Spleen (tissue), 11 donors: ENCODE measurements at regions not wholly inside any gene's neighbourhood (a gene's known extent, or its start where the extent isn't known, plus 50 kb on each side); places are given as distances from the start of the nearest gene placed in this dataset.

Experiments
- DNase-seq: peaks from one replicate; pipeline ENCODE4 v3.0.0-alpha.2; 2020
- H3K27ac ChIP-seq, 8 donors: fragments of 200-600 bp; sonication (generic) in 7 of 8; 1 replicate in 4 of 8; 2 replicates in 4 of 8; pipeline versions ENCODE4 v1.5.0 to v1.8.0; 2016 to 2021; ENCODE audit warnings: inconsistent platforms in 4 of 8, mild to moderate bottlenecking in 4 of 8, moderate library complexity in 1 of 8
- H3K27me3 ChIP-seq, 7 donors: fragments of 200-600 bp; sonication (generic) in 6 of 7; replicated peaks in 1 of 7; 1 replicate in 4 of 7; 2 replicates in 3 of 7; pipeline versions ENCODE4 v1.5.0 to v1.8.0; 2016 to 2021; ENCODE audit warnings: inconsistent platforms in 3 of 7, mild to moderate bottlenecking in 1 of 7
- H3K36me3 ChIP-seq, 6 donors: fragments of 200-600 bp; sonication (generic) in 5 of 6; 1 replicate in 4 of 6; 2 replicates in 2 of 6; pipeline versions ENCODE4 v1.5.0 to v1.8.0; 2016 to 2021; ENCODE audit warnings: inconsistent platforms in 2 of 6
- H3K4me1 ChIP-seq, 6 donors: fragments of 200-600 bp; sonication (generic) in 5 of 6; 1 replicate in 3 of 6; 2 replicates in 3 of 6; pipeline versions ENCODE4 v1.5.0 to v1.8.0; 2016 to 2021; ENCODE audit warnings: inconsistent platforms in 3 of 6
- H3K4me3 ChIP-seq, 8 donors: fragments of 200-600 bp; sonication (generic) in 7 of 8; 1 replicate in 4 of 8; 2 replicates in 4 of 8; pipeline versions ENCODE4 v1.5.0 to v1.8.0; 2016 to 2021; ENCODE audit warnings: inconsistent platforms in 4 of 8, mild to moderate bottlenecking in 4 of 8, moderate library complexity in 2 of 8
- H3K9me3 ChIP-seq, 8 donors: fragments of 200-600 bp; sonication (generic) in 7 of 8; 1 replicate in 4 of 8; 2 replicates in 4 of 8; pipeline versions ENCODE4 v1.5.0 to v1.8.0; 2016 to 2021; ENCODE audit warnings: inconsistent platforms in 4 of 8
- POLR2A ChIP-seq, 3 donors: fragments of 450-650 bp; IDR thresholded peaks; one replicate each; pipeline ENCODE4 v1.5.1; 2017; ENCODE audit warnings: antibody characterized with exemption in 3 of 3, mild to moderate bottlenecking in 1 of 3
- POLR2AphosphoS5 ChIP-seq, 3 donors: sonication (generic); formaldehyde crosslinking; IDR thresholded peaks; one replicate each; pipeline ENCODE4 v1.5.1; 2017; ENCODE audit warnings: antibody characterized with exemption in 3 of 3
- WGBS, 5 donors: extraction: QIAGEN DNeasy Blood & Tissue Kit in 3 of 5; methylation state at CpG; one replicate each; pipeline versions ENCODE4 v1.1.5 to v1.1.7; 2013 to 2018; 5-methylcytosine and 5-hydroxymethylcytosine counted together
- intact Hi-C: fragments of 100-400 bp; cut with DNase I; formaldehyde crosslinking; loops from one replicate; pipeline ENCODE4 v1.15.0; 2023; ENCODE audit warnings: low total_unique reads
- TF ChIP-seq, protein P1 (sequence below), 11 experiments: fragments of 200-600 bp in 7 of 11; fragments of 450-650 bp in 4 of 11; sonication (generic) in 4 of 11; IDR thresholded peaks in 8 of 11; conservative IDR thresholded peaks in 3 of 11; 1 replicate in 7 of 11; 2 replicates in 4 of 11; pipeline versions ENCODE4 v1.4.0 to v1.8.0; 2016 to 2021; ENCODE audit warnings: antibody characterized with exemption in 11 of 11, inconsistent platforms in 4 of 11, mild to moderate bottlenecking in 1 of 11
- donor health status: healthy with polysubstance abuse.
- donor health status: DM: no; HTN: no; CAD: no; lungs with moderate emphysema.
- donor health status: DM: no; HTN: no; CAD: no.
- donor health status: Bipolar disorder and iron deficiency.
- donor health status: healthy.
- donor health status: DM: no; HTN: no; CAD: no.
- donor health status: DM: yes; HTN: yes; CAD: no.

DNA sequence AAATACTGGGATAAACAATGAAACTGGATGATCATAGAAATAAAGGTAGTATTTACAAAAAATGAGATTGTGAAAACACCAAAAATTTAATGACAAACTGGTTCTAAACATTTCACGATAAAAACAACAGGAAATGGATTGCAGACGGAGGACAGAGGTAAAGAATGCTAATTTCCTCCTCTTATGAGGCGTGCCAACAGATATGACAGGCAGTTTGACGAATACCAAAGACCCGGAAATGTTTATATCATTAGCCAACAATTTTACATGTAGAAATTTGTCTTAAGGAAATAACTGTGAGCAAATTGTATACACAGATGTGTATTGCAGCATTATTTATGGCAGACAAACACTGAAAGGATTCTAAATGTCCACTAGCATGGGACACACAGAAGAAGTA is 162.0 kb upstream of the MGMT start:
- H3K27ac ChIP-seq = no peak overlapping the region
- TF ChIP-seq POLR2A (IDR thresholded peaks at IDR 0.05) (no peak), POLR2AphosphoS5 (IDR thresholded peaks at IDR 0.05) (no peak)
- TF ChIP-seq, protein P1, sequence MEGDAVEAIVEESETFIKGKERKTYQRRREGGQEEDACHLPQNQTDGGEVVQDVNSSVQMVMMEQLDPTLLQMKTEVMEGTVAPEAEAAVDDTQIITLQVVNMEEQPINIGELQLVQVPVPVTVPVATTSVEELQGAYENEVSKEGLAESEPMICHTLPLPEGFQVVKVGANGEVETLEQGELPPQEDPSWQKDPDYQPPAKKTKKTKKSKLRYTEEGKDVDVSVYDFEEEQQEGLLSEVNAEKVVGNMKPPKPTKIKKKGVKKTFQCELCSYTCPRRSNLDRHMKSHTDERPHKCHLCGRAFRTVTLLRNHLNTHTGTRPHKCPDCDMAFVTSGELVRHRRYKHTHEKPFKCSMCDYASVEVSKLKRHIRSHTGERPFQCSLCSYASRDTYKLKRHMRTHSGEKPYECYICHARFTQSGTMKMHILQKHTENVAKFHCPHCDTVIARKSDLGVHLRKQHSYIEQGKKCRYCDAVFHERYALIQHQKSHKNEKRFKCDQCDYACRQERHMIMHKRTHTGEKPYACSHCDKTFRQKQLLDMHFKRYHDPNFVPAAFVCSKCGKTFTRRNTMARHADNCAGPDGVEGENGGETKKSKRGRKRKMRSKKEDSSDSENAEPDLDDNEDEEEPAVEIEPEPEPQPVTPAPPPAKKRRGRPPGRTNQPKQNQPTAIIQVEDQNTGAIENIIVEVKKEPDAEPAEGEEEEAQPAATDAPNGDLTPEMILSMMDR (IDR thresholded peaks at IDR 0.05 in 8 of 11, conservative IDR thresholded peaks at IDR 0.05 in 3 of 11) = no peak
- intact Hi-C loops = no loop called here
- no peak for DNase-seq
- 20 to 37% (median 24%) methylated on average over 5 of the region's 5 CpGs for WGBS, 5 donors
- H3K4me3 ChIP-seq = no peak overlapping the region
- H3K9me3 ChIP-seq = peaks cover 0 to 8% (median 0%) of the 10 kb centered on the region in 8 donors
- no peaks in the 10 kb centered on the region for H3K27me3 ChIP-seq
- no peaks in the 10 kb centered on the region for H3K4me1 ChIP-seq
- H3K36me3 ChIP-seq = no peaks in the 10 kb centered on the region

DNA sequence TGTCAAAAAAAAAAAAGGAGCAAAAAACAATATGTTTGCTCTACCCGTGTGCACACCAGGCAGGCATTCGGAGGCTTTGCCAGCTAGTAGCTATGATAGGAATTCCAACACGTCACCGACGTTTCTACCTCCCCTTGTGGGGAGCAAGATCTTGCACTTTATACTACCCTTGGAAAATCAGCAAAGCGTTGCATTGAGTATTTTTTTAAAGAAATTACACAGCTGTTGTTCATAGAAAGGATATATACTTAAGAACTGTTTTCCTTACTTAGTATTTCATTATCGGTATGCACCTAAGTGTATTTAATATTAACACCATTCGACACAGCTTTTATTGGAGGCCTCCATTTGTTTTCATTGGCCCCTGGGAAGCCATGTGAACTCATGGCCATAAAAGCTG is 159.9 kb upstream of the MGMT start:
- Histone ChIP-seq H3K27me3 (no peaks in the 10 kb centered on the region), H3K9me3 (peaks cover 0 to 6% (median 0%) of the 10 kb centered on the region in 8 donors), H3K4me1 (no peaks in the 10 kb centered on the region), H3K36me3 (no peaks in the 10 kb centered on the region), H3K27ac (no peak overlapping the region), H3K4me3 (no peak overlapping the region)
- DNase-seq = no peak
- WGBS, 5 donors = 79 to 89% (median 87%) methylated on average over 8 of the region's 8 CpGs
- TF ChIP-seq POLR2AphosphoS5 (IDR thresholded peaks at IDR 0.05) (no peak), POLR2A (IDR thresholded peaks at IDR 0.05) (no peak)
- TF ChIP-seq, protein P1 (IDR thresholded peaks at IDR 0.05 in 8 of 11, conservative IDR thresholded peaks at IDR 0.05 in 3 of 11) = no peak
- intact Hi-C loops = no loop called here

DNA sequence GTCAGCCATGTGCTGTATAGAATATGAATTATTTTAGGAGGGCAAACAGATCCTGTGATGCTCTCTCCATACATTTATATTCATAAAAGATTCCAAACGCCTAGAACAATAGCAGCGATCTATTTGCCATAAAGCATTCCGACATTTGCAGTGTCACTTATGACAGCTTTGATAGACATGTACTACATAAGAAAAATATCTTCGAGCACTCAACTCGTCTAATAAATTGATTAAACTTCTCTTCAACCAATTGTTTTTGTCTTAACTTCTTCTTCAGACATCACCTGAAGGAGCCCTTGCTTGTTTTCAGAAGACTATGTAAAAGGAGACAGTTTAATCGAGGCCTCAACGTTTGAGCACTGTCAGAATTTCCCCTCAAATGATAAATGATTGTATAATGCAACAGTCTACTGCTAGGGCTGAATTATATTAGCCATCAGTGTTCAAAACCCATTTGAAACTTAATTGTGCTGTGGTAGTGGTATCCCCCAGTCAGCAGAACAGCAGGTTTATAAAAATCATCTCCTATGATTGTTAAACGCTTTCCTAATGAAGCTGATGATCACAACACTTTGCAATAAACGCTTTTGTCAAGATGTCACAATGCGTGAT is 158.0 kb upstream of the MGMT start:
- Histone ChIP-seq H3K27ac (no peak overlapping the region), H3K4me1 (no peaks in the 10 kb centered on the region), H3K27me3 (no peaks in the 10 kb centered on the region), H3K36me3 (no peaks in the 10 kb centered on the region), H3K4me3 (no peak overlapping the region), H3K9me3 (no peaks in the 10 kb centered on the region)
- TF ChIP-seq POLR2A (IDR thresholded peaks at IDR 0.05) (no peak), POLR2AphosphoS5 (IDR thresholded peaks at IDR 0.05) (no peak)
- TF ChIP-seq, protein P1 (IDR thresholded peaks at IDR 0.05 in 8 of 11, conservative IDR thresholded peaks at IDR 0.05 in 3 of 11) = no peak
- intact Hi-C loops = no loop called here
- 81 to 86% (median 83%) methylated on average over 10 of the region's 10 CpGs for WGBS, 5 donors
- DNase-seq = no peak

DNA sequence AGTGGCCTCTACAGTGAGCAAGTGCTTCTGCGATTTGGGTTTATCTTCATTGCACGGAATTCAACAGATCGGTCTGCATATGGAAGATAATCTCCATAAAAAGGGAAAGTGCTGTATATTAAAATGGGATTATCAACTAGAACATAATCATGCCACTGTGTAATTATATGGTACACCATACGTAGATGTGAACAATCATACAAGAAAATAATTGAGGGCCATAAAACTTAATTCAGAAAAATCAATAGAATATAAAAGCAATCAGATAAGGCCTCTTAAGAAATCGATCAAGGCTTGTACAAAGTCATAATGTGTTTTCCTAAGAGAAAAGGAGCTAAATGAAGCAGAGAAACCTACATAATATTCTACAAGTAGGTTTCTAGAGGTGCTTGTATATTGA is 157.5 kb upstream of the MGMT start:
- H3K4me1 ChIP-seq = no peaks in the 10 kb centered on the region
- H3K27ac ChIP-seq = no peak overlapping the region
- no peaks in the 10 kb centered on the region for H3K36me3 ChIP-seq
- 89 to 94% (median 93%) methylated on average over 5 of the region's 5 CpGs for WGBS, 5 donors
- DNase-seq = no peak
- no peaks in the 10 kb centered on the region for H3K27me3 ChIP-seq
- TF ChIP-seq POLR2A (IDR thresholded peaks at IDR 0.05) (no peak), POLR2AphosphoS5 (IDR thresholded peaks at IDR 0.05) (no peak)
- TF ChIP-seq, protein P1 (IDR thresholded peaks at IDR 0.05 in 8 of 11, conservative IDR thresholded peaks at IDR 0.05 in 3 of 11) = no peak
- intact Hi-C loops = no loop called here
- no peak overlapping the region for H3K4me3 ChIP-seq
- H3K9me3 ChIP-seq = no peaks in the 10 kb centered on the region
